ENCODE measurements at regions not wholly inside any gene's neighbourhood (a gene's known extent, or its start where the extent isn't known, plus 50 kb on each side); places are given as distances from the start of the nearest gene placed in this dataset.

DNA sequence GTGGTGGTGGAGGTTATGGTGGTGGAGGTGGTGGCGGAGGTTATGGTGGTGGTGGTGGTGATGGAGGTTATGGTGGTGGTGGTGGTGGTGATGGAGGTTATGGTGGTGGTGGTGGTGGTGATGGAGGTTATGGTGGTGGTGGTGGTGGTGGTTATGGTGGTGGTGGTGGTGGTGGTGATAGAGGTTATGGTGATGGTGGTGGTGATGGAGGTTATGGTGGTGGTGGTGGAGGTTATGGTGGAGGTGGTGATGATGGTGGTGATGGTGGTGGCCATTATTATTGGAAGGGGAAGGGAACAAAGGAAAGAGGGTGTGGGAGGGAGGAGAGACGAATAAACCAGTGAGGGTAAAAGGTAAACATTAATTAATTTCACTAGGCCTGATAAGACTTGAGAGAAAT, 53.5 kb upstream of the TCF20 start:
- intact Hi-C loops (cut with micrococcal nuclease; ENCODE audit: unreplicated experiment) = no loop called here
- H3K27ac Mint-ChIP-seq (ENCODE audit: unreplicated experiment) = no peak overlapping the region
- H3K4me1 Mint-ChIP-seq (ENCODE audit: low read depth, unreplicated experiment) = peaks cover 17% of the 10 kb centered on the region
- peaks cover 13% of the 10 kb centered on the region; the same call in 1 of the 2 replicates for H3K4me1 ChIP-seq
- DNase-seq = no peak
- H3K27me3 ChIP-seq (replicated peaks; ENCODE audit: control insufficient read depth, insufficient read depth, low read length) = no peaks in the 10 kb centered on the region
- H3K36me3 Mint-ChIP-seq (ENCODE audit: insufficient read depth, unreplicated experiment) = peaks cover 4% of the 10 kb centered on the region
- H3K27me3 Mint-ChIP-seq (ENCODE audit: insufficient read depth, unreplicated experiment) = no peaks in the 10 kb centered on the region
- no peak for TF ChIP-seq CTCF (IDR thresholded peaks at IDR 0.05; ENCODE audit: insufficient read depth in 1 of 2, low read depth in 1 of 2, low read length in 1 of 2, severe bottlenecking in 1 of 2, unreplicated experiment in 1 of 2)
- H3K9me3 Mint-ChIP-seq (ENCODE audit: unreplicated experiment) = no peaks in the 10 kb centered on the region
- H3K36me3 ChIP-seq (ENCODE audit: control insufficient read depth, insufficient read depth, low read length) = no peaks in the 10 kb centered on the region; the same call in 1 of the 2 replicates
- POLR2A ChIA-PET = no interaction called here
- no peak overlapping the region for H3K4me3 Mint-ChIP-seq (ENCODE audit: unreplicated experiment)
- CTCF ChIA-PET = no interaction called here
- H3K9me3 ChIP-seq = no peaks in the 10 kb centered on the region
- BruUV-seq (replicated peaks) = no TSS peak
- H3K4me3 ChIP-seq (ENCODE audit: low read depth, low read length) = no peak overlapping the region

- TF ChIP-seq CTCF (IDR thresholded peaks at IDR 0.05; ENCODE audit: insufficient read depth in 1 of 2, low read depth in 1 of 2, low read length in 1 of 2, severe bottlenecking in 1 of 2, unreplicated experiment in 1 of 2) = no peak
- Mint-ChIP-seq H3K9me3 (ENCODE audit: unreplicated experiment) (no peaks in the 10 kb centered on the region), H3K36me3 (ENCODE audit: insufficient read depth, unreplicated experiment) (peaks cover 4% of the 10 kb centered on the region), H3K4me1 (ENCODE audit: low read depth, unreplicated experiment) (peaks cover 17% of the 10 kb centered on the region), H3K27ac (ENCODE audit: unreplicated experiment) (no peak overlapping the region), H3K4me3 (ENCODE audit: unreplicated experiment) (no peak overlapping the region), H3K27me3 (ENCODE audit: insufficient read depth, unreplicated experiment) (no peaks in the 10 kb centered on the region)
- ChIA-PET CTCF (no interaction called here), POLR2A (no interaction called here)
- no peaks in the 10 kb centered on the region for H3K27me3 ChIP-seq (replicated peaks; ENCODE audit: control insufficient read depth, insufficient read depth, low read length)
- DNase-seq = no peak
- H3K4me1 ChIP-seq = peaks cover 13% of the 10 kb centered on the region; the same call in 1 of the 2 replicates
- no peaks in the 10 kb centered on the region for H3K9me3 ChIP-seq
- no TSS peak for BruUV-seq (replicated peaks)
- no peak overlapping the region for H3K4me3 ChIP-seq (ENCODE audit: low read depth, low read length)
- H3K36me3 ChIP-seq (ENCODE audit: control insufficient read depth, insufficient read depth, low read length) = no peaks in the 10 kb centered on the region; the same call in 1 of the 2 replicates
- intact Hi-C loops (cut with micrococcal nuclease; ENCODE audit: unreplicated experiment) = no loop called here
These were observed 52.1 kb upstream of the TCF20 start for GRCh38 chr22:42322562-42322926.

DNA sequence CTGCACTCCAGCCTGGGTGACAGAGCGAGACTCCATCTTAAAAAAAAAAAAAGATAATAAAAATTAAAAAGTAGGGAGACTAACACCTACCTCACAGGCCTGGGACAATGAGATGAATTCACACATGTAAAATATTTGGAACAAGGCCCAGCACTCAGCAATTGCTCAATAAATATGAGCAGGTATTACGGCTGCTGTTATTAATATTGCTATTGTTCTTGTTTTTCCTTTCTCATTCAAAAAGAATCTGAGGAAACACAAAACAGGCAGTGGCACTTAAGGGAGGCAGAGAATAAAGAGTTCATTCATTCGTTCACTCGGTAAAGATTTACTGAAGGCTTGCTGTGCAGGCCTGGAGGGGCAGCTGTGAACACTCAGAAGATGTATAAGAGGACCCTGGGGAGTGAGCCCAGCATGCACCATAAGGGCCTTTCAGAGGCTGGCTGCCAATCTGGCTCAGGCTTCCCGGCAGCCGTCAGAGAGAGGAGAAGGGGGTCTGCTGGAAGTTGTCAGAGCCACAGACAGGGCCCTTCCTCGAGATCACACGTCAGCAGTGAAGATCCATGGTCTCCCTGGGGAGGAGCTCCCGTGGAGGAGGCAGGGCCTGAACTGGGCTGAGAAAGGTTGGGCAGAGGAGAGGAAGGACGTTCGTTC, 51.6 kb upstream of the TCF20 start:
- H3K4me3 Mint-ChIP-seq (ENCODE audit: unreplicated experiment) = no peak overlapping the region
- peaks cover 13% of the 10 kb centered on the region; the same call in 1 of the 2 replicates for H3K4me1 ChIP-seq
- no peaks in the 10 kb centered on the region for H3K27me3 Mint-ChIP-seq (ENCODE audit: insufficient read depth, unreplicated experiment)
- intact Hi-C loops (cut with micrococcal nuclease; ENCODE audit: unreplicated experiment) = no loop called here
- peaks cover 4% of the 10 kb centered on the region for H3K36me3 Mint-ChIP-seq (ENCODE audit: insufficient read depth, unreplicated experiment)
- no peaks in the 10 kb centered on the region for H3K27me3 ChIP-seq (replicated peaks; ENCODE audit: control insufficient read depth, insufficient read depth, low read length)
- no peak overlapping the region for H3K4me3 ChIP-seq (ENCODE audit: low read depth, low read length)
- H3K9me3 Mint-ChIP-seq (ENCODE audit: unreplicated experiment) = no peaks in the 10 kb centered on the region
- H3K9me3 ChIP-seq = no peaks in the 10 kb centered on the region
- CTCF ChIA-PET = no interaction called here
- POLR2A ChIA-PET = no interaction called here
- H3K36me3 ChIP-seq (ENCODE audit: control insufficient read depth, insufficient read depth, low read length) = no peaks in the 10 kb centered on the region; the same call in 1 of the 2 replicates
- H3K27ac Mint-ChIP-seq (ENCODE audit: unreplicated experiment) = no peak overlapping the region
- TF ChIP-seq CTCF (IDR thresholded peaks at IDR 0.05; ENCODE audit: insufficient read depth in 1 of 2, low read depth in 1 of 2, low read length in 1 of 2, severe bottlenecking in 1 of 2, unreplicated experiment in 1 of 2) = no peak
- peaks cover 17% of the 10 kb centered on the region for H3K4me1 Mint-ChIP-seq (ENCODE audit: low read depth, unreplicated experiment)
- BruUV-seq (replicated peaks) = no TSS peak
- no peak for DNase-seq
